Breast epithelium (tissue), 3 donors: ENCODE measurements at regions not wholly inside any gene's neighbourhood (a gene's known extent, or its start where the extent isn't known, plus 50 kb on each side); places are given as distances from the start of the nearest gene placed in this dataset.

Experiments
- POLR2A ChIP-seq: fragments of 450-650 bp; IDR thresholded peaks from one replicate; pipeline ENCODE4 v1.6.1; 2016; ENCODE audit warnings: antibody characterized with exemption, mild to moderate bottlenecking, moderate library complexity
- POLR2AphosphoS5 ChIP-seq, 3 donors: sonication (generic); formaldehyde crosslinking; IDR thresholded peaks; one replicate each; pipeline ENCODE4 v1.6.1; 2017; ENCODE audit warnings: antibody characterized with exemption in 3 of 3
- TF ChIP-seq, protein P1 (sequence below), 3 donors: fragments of 450-650 bp; IDR thresholded peaks; one replicate each; pipeline ENCODE4 v1.5.1; 2016 to 2017; ENCODE audit warnings: antibody characterized with exemption in 3 of 3, mild to moderate bottlenecking in 3 of 3, moderate library complexity in 3 of 3

DNA sequence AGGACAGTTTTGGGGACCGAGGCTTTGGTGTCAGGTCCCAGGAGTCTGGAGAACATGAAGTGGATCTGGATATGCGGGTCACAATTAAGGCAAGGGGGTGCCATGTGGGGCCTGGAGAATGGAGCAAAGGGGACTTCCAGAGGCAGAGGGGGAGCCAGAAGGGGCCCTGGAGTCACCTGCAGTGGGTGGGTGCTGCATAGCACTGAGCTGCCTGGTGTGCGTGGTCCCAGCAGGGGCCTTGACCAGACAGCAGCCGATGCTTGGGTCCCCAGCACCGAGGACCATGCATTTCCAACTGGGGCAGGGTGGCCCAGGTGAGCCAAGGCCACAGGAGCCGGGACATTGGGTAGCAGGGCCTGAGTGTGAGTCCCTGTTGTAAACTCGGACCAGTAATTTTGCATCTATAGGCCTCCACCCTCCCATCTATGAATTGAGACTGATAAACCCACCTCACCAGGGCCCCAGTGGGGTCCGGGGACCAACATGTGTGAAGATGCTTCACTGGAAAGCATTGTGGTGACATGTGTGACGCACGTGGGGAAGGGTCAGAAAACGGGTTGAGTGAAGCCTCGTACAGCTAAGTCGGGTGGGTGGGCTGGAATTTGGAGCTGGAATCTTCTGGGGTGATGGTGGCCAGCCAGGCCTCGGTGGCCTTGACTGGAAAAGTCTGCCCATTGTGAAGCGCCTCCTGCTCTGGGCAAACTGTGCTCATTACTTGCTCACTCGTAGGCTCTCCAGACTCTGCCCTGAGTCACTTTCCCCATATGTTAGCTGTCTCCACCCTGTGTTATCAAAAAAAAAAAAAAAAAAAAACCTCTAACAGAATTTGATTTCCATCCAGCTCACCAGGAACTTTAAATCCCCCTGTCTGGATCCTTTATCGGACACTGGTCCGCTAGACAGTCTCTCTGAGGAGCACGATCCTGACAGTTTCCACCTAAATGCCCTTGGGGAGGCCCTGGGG, 90.5 kb upstream of the ZNF469 start:
- no peak for TF ChIP-seq POLR2A
- TF ChIP-seq, protein P1, sequence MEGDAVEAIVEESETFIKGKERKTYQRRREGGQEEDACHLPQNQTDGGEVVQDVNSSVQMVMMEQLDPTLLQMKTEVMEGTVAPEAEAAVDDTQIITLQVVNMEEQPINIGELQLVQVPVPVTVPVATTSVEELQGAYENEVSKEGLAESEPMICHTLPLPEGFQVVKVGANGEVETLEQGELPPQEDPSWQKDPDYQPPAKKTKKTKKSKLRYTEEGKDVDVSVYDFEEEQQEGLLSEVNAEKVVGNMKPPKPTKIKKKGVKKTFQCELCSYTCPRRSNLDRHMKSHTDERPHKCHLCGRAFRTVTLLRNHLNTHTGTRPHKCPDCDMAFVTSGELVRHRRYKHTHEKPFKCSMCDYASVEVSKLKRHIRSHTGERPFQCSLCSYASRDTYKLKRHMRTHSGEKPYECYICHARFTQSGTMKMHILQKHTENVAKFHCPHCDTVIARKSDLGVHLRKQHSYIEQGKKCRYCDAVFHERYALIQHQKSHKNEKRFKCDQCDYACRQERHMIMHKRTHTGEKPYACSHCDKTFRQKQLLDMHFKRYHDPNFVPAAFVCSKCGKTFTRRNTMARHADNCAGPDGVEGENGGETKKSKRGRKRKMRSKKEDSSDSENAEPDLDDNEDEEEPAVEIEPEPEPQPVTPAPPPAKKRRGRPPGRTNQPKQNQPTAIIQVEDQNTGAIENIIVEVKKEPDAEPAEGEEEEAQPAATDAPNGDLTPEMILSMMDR (IDR thresholded peaks at IDR 0.05), result no peak
- TF ChIP-seq POLR2AphosphoS5 (IDR thresholded peaks at IDR 0.05), result no peak
